MM.1S (cell line): ENCODE measurements at regions not wholly inside any gene's neighbourhood (a gene's known extent, or its start where the extent isn't known, plus 50 kb on each side); places are given as distances from the start of the nearest gene placed in this dataset.

ENCODE experiments used
- EZH2 ChIP-seq: fragments of 300-600 bp; sonication (generic); optimal IDR thresholded peaks from 2 replicates; pipeline ENCODE3; 2017; ENCODE audit warnings: low read depth, mild to moderate bottlenecking, antibody characterized with exemption, low read length, mixed read lengths
- TF ChIP-seq, protein P1 (sequence below): fragments of 300-600 bp; sonication (generic); IDR thresholded peaks from 2 replicates; pipeline ENCODE4 v1.5.1; 2016; ENCODE audit warnings: antibody characterized with exemption, low read length, mixed read lengths

GRCh38 chr3:95177096-95177495, 1114.2 kb downstream of the NSUN3 start:
- TF ChIP-seq, protein P1, sequence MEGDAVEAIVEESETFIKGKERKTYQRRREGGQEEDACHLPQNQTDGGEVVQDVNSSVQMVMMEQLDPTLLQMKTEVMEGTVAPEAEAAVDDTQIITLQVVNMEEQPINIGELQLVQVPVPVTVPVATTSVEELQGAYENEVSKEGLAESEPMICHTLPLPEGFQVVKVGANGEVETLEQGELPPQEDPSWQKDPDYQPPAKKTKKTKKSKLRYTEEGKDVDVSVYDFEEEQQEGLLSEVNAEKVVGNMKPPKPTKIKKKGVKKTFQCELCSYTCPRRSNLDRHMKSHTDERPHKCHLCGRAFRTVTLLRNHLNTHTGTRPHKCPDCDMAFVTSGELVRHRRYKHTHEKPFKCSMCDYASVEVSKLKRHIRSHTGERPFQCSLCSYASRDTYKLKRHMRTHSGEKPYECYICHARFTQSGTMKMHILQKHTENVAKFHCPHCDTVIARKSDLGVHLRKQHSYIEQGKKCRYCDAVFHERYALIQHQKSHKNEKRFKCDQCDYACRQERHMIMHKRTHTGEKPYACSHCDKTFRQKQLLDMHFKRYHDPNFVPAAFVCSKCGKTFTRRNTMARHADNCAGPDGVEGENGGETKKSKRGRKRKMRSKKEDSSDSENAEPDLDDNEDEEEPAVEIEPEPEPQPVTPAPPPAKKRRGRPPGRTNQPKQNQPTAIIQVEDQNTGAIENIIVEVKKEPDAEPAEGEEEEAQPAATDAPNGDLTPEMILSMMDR, result no peak
- TF ChIP-seq EZH2, result no peak
